ENCODE measurements at regions not wholly inside any gene's neighbourhood (a gene's known extent, or its start where the extent isn't known, plus 50 kb on each side); places are given as distances from the start of the nearest gene placed in this dataset.

GRCh38 chr12:127565241-127565640, 701.7 kb upstream of the TMEM132C start:
- no peak for DNase-seq
- H3K4me1 ChIP-seq, result no peaks in the 10 kb centered on the region
- H3K36me3 ChIP-seq, result no peaks in the 10 kb centered on the region
- ATAC-seq, result no peak
- no peak overlapping the region for H3K4me3 ChIP-seq
- no peak for TF ChIP-seq POLR2A (IDR thresholded peaks at IDR 0.05)
- no peak for TF ChIP-seq CTCF (IDR thresholded peaks at IDR 0.05)
- peaks cover 0 to 3% (median 0%) of the 10 kb centered on the region in 9 donors for H3K27me3 ChIP-seq
- 86 to 96% (median 89%) methylated on average over 4 of the region's 4 CpGs for WGBS, 4 donors
- intact Hi-C loops (cut with DNase I), result no loop called here
- H3K9me3 ChIP-seq, result no peaks in the 10 kb centered on the region
- H3K27ac ChIP-seq, result no peak overlapping the region

GRCh38 chr12:127567531-127567930, 699.4 kb upstream of the TMEM132C start:
- WGBS, 4 donors, result 59 to 61% (median 60%) methylated on average over 2 of the region's 2 CpGs
- Histone ChIP-seq H3K4me3 (no peak overlapping the region), H3K9me3 (no peaks in the 10 kb centered on the region), H3K27me3 (peaks cover 0 to 3% (median 0%) of the 10 kb centered on the region in 9 donors), H3K27ac (no peak overlapping the region), H3K36me3 (no peaks in the 10 kb centered on the region), H3K4me1 (no peaks in the 10 kb centered on the region)
- DNase-seq (no peak), ATAC-seq (no peak)
- intact Hi-C loops (cut with DNase I), result no loop called here
- TF ChIP-seq CTCF (IDR thresholded peaks at IDR 0.05), result no peak
- TF ChIP-seq POLR2A (IDR thresholded peaks at IDR 0.05), result no peak

GRCh38 chr12:127570387-127570786, 696.6 kb upstream of the TMEM132C start:
- Histone ChIP-seq H3K9me3 (no peaks in the 10 kb centered on the region), H3K27ac (no peak overlapping the region), H3K4me3 (no peak overlapping the region), H3K27me3 (peaks cover 0 to 7% (median 0%) of the 10 kb centered on the region in 9 donors), H3K4me1 (no peaks in the 10 kb centered on the region), H3K36me3 (no peaks in the 10 kb centered on the region)
- ATAC-seq (no peak), DNase-seq (no peak)
- no peak for TF ChIP-seq POLR2A (IDR thresholded peaks at IDR 0.05)
- no peak for TF ChIP-seq CTCF (IDR thresholded peaks at IDR 0.05)
- intact Hi-C loops (cut with DNase I), result no loop called here

- Histone ChIP-seq H3K36me3 (no peaks in the 10 kb centered on the region), H3K9me3 (no peaks in the 10 kb centered on the region), H3K4me3 (no peak overlapping the region), H3K27me3 (peaks cover 0 to 12% (median 0%) of the 10 kb centered on the region in 9 donors), H3K4me1 (no peaks in the 10 kb centered on the region), H3K27ac (no peak overlapping the region)
- WGBS, 4 donors, result 78 to 84% (median 80%) methylated on average over 10 of the region's 10 CpGs
- DNase-seq (no peak), ATAC-seq (no peak)
- intact Hi-C loops (cut with DNase I), result no loop called here
- no peak for TF ChIP-seq POLR2A (IDR thresholded peaks at IDR 0.05)
- no peak for TF ChIP-seq CTCF (IDR thresholded peaks at IDR 0.05)
Observed at GRCh38 chr12:127570793-127571360, 696.1 kb upstream of the TMEM132C start.

Measured in heart left ventricle (tissue), 16 donors.